GM19372 (cell line): ENCODE measurements at regions not wholly inside any gene's neighbourhood (a gene's known extent, or its start where the extent isn't known, plus 50 kb on each side); places are given as distances from the start of the nearest gene placed in this dataset.
"Not testable (repeated sequence)": the region's sequence is repeated elsewhere in the genome, so short reads cannot be mapped to it uniquely, and the experiment has no call there.

Experiments
- ATAC-seq: cut with Tn5 transposase; IDR thresholded peaks from one replicate; pipeline ENCODE4 v1.9.1; 2021; ENCODE audit warnings: mild to moderate bottlenecking, low read depth, moderate library complexity; ENCODE audit not compliant: unreplicated experiment

GRCh38 chr6:93735099-93735498, 315.7 kb upstream of the EPHA7 start:
- ATAC-seq: no peak

- no peak for ATAC-seq
Measured at GRCh38 chr6:93731306-93731705, 311.9 kb upstream of the EPHA7 start.

GRCh38 chr6:93728150-93728549, 308.8 kb upstream of the EPHA7 start:
- no peak for ATAC-seq

DNA sequence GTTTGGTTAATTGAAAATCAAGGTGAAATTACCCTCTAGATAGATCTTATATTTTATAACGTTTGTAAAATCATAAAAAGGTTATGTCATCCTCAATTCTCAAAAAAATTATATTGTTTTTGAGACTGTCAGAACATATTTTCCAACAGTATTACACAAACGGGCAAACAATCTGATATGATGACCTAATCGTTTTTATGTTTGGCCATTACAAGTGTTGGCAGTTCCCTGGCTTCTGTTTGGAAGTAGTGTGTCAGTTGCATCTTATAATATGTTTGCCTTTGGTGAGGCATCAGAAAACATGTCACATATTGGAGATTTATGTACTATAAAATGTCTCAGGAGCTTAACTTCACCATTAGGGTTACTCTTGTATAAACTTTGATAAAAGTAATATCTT, 308.1 kb upstream of the EPHA7 start:
- no peak for ATAC-seq

GRCh38 chr6:93721386-93722048, 302.2 kb upstream of the EPHA7 start:
- ATAC-seq: no peak

- ATAC-seq: no peak
Measured at GRCh38 chr6:93713974-93714373, 294.6 kb upstream of the EPHA7 start.

GRCh38 chr6:93703431-93703830, 284.1 kb upstream of the EPHA7 start:
- ATAC-seq: no peak

DNA sequence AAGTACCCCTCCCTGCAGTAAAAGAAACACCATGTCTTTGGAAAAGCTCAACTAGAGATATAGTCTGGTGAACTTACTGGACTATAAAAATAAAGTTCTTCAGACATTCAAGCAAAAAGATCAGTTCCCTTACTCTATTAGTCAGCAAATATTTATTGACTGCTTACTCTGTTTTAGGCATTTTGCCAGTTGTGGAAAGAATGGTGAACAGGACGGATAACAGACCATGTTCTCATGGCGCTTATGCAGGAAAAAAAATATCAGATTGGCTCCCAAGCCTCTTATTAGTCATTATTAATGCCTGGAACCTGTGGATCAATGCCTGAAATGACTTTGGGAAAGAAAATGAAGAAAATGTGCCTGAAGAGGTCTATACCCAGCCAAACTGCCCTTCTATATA, 282.2 kb upstream of the EPHA7 start:
- no peak for ATAC-seq

DNA sequence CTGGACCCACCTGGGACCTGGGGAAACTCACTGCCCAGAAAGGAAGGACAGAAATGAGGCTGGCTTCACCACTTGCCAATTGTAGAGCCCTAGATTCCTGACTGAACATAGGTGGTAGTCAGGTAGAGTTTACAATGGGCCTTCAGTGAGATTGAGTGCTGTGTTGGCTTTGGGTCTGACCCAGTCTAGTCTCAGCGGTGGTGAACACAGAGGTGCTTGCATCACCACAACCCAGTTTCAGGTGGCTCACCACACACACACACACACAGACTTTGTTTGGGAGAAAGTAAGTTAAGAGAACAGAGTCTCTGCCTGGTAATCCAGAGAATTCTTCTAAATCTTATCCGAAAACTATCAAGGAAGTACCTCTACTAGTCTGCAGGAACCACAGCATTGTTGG, 266.1 kb upstream of the EPHA7 start:
- no peak for ATAC-seq

DNA sequence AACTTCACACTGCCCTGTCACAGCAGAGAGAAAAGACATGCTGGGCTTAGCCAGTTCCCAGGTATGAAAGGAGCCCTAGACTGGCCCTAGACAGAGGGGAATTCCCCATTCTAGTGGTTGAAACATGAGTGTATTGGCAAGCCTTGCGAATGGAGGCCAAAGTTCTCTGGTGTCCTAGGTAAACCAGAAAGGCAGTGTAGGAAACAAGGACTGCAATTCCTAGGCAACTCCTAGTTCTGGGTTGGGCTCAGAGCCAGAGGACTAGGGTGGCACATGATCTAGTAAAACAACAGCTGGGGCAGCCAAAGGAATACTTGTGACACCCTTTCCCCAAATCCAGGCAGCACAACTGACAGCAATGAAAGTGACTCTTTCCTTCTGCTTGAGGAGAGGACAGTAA, 265.0 kb upstream of the EPHA7 start:
- ATAC-seq: no peak

- no peak for ATAC-seq
Measured at GRCh38 chr6:93679836-93680235, 260.5 kb upstream of the EPHA7 start.

DNA sequence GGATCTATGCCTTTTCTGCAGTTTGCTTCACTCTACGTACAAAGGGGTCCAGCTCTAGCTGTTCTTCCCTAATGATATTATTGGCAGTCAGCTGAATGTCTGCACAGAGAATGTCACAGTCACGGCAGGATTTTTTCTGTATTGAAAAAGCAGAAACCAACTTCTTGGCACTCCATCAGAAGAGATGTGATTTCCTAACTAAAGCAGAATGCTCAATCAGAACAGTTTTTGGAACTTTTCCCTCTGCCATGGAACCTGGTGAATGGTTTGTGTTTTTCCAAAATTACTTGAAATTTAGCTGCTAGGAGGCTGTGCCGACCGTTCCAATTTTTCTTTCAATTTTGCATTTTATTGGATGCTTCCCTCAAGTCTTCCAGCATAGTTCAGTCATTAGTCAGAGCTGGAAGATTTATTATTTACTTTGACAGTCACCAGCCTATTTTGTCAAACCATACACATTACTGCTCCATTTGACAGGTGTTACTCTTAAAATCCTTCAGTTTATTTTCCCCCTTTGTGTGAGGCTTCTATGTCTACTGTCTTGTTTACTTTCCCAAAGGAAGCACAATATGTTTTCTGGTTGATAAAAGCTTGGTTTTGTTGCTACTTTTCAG, 259.6 kb upstream of the EPHA7 start:
- ATAC-seq: no peak

GRCh38 chr6:93677264-93677965, 258.1 kb upstream of the EPHA7 start:
- no peak for ATAC-seq

- ATAC-seq: no peak
Measured at GRCh38 chr6:93676581-93676980, 257.2 kb upstream of the EPHA7 start.

DNA sequence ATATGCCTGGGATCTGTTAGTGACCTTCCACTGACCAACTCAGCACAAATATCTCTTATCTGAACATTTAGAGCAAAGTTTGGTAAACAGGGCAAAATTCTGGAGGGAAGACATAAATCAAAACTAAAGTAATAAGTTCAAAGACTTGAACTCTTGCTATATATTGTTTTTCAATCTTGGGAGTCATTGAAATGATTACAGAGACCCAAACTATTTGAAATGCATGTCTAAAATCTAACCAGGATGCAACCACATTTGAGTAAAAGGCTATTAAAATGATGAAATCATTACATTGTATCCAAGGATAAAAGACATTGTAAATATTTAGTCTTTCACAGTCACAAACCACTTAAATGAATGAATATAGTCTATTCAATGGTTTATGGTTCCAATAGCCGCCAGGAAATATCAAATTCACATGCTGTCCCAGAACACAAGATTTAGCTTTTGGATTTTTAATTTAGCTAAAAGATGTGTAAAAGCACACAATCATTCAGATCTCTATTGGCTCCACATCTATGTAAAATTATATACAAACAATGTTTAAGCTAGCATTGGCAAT, 256.6 kb upstream of the EPHA7 start:
- no peak for ATAC-seq

DNA sequence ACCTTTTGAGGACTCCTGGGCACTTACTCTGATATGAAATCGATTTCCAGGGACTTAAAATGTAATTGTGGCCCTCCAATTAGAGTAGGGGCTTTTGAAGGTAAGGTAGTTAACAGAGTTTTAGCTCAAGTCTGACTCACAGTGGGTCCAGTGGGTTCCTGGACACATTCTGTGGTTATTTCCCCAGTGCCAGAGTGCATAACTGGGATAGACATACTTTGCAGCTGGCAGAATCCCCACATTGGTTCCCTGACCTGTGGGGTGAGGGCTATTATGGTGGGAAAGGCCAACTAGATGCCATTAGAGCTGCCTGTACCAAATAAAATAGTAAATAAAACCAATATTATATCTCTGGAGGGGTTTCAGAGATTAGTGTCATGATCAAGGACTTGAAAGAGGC, 243.8 kb upstream of the EPHA7 start:
- ATAC-seq: no peak

DNA sequence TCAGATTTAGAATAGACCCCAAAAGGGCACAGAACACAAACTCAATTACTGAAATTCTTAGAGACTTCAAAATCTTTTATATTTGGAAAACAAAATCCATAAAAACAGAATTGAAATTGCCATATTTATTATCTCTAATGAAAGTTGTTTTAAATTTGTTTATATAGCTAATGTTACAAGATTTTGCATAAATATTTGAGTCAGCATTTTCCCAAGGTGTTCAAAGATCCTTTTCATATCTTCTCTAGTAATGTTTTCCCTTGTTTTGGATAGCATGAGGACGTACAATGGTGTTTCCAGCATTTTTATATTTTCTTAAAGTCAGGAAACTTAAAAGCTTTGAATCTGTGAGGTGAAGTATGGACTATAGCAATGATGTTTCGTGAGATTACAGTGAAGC, 235.2 kb upstream of the EPHA7 start:
- ATAC-seq: no peak

DNA sequence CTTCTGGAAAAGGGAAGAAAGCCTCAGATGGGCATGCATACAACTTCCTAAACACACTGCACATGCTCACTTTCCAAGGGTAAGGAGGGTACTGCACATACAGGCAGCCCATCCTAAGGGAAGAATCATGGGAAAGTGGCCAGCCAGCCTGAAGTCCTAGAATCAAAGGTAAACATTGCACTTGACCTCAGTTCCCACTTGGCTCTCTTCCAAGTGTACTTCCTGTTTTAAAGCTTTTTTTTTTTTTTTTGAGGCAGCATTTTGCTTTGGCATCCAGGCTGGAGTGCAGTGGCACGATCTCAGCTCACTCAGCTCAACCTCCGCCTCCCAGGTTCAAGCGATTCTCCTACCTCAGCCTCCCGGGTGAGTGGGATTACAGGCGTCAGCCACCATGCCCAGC, 225.3 kb upstream of the EPHA7 start:
- ATAC-seq: no peak

- no peak for ATAC-seq
Measured at GRCh38 chr6:93639126-93639525, 219.8 kb upstream of the EPHA7 start.

DNA sequence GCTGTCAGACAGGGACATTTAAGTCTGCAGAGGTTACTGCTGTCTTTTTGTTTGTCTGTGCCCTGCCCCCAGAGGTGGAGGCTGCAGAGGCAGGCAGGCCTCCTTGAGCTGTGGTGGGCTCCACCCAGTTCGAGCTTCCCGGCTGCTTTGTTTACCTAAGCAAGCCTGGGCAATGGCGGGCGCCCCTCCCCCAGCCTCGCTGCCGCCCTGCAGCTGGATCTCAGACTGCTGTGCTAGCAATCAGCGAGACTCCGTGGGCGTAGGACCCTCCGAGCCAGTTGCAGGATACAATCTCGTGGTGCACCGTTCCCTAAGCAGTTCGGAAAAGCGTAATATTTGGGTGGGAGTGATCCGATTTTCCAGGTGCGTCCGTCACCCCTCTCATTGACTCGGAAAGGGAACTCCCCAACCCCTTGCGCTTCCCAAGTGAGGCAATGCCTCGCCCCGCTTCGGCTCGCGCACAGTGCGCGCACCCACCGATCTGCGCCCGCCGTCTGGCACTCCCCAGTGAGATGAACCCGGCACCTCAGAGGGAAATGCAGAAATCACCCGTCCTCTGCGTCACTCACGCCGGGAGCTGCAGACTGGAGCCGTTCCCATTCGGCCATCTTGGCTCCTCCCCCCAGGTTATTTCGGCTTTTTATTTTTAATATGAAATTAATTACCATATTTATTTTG, 217.8 kb upstream of the EPHA7 start:
- ATAC-seq: not testable (repeated sequence)

DNA sequence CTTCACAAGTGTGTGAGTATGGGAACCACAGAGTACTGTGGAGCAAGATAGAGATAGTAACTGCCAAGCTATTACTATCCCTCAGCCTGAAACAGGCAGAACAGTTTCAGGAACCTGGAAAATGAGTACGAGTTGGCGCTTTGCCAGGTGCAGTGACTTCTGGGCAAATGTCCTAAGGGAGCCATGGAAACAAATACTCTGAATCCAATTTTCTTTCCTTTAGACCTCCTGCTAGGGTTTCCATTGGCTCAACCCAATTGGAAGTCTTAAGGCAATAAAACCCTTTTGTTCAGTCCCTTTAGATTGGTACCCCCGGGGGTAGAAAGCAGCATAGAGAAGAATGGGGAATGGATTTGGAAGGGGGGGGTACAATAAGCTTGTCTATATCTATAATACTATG, 205.0 kb upstream of the EPHA7 start:
- no peak for ATAC-seq
